ENCODE measurements at regions not wholly inside any gene's neighbourhood (a gene's known extent, or its start where the extent isn't known, plus 50 kb on each side); places are given as distances from the start of the nearest gene placed in this dataset.

DNA sequence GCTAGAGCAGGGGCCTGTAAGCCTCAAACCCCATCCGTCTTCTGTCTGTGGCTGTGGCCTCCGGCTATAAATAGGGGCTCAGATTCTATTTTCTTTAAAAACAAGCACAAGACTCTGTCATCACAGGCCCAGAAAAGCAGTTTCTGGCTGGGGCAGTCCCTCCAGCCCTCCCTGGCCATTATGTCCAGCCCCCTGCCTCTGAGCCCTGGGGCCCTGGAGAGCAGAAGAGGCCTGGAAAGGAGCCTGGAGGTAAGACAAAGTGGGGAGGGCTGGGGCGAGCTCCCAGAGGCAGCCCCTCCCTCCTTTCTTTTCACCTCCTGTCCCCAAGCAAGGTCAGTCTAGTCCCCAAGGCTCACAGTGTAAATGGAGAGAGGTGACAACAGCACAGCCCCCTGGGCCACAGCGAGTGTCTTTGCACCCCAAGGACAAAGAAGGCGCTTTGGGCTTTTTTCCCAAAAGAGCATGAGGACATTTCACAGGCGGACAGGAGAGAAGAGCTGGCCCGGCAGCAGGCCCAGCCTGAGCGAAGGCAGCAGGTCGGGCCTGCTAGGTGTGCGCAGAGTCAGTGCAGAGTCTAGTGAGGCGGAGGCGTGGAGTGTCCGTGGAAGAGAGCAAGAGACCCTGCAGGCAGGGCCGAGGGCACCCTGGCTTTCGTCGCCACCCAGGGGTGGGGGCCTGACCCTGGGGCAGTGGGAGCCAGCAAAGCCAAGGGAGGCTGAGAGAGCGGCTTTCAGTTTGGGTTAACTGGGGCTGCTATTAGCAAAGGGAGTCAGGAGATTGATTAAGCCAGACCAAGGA is 188.3 kb downstream of the TBC1D2B start:
- TF ChIP-seq POLR2A (IDR thresholded peaks at IDR 0.05) (no peak), CTCF (IDR thresholded peaks at IDR 0.05 in 8 of 11, conservative IDR thresholded peaks at IDR 0.05 in 3 of 11) (no peak)
